Right lobe of liver (tissue), 4 donors: ENCODE measurements at regions not wholly inside any gene's neighbourhood (a gene's known extent, or its start where the extent isn't known, plus 50 kb on each side); places are given as distances from the start of the nearest gene placed in this dataset.

Experiments
- POLR2A ChIP-seq: fragments of 450-650 bp; IDR thresholded peaks from one replicate; pipeline ENCODE4 v1.6.1; 2017; ENCODE audit warnings: antibody characterized with exemption, mild to moderate bottlenecking
- TF ChIP-seq, protein P1 (sequence below), 4 donors: fragments of 200-600 bp in 3 of 4; fragments of 450-650 bp in 1 of 4; IDR thresholded peaks; one replicate each; pipeline versions ENCODE4 v1.5.1 to v1.8.0; 2016 to 2022; ENCODE audit warnings: antibody characterized with exemption in 4 of 4, mild to moderate bottlenecking in 2 of 4
- donor health status: DM: no; HTN: no; CAD: no.
- donor health status: DM: no; HTN: no; CAD: no.
- donor health status: DM: no; HTN: yes; CAD: no.

DNA sequence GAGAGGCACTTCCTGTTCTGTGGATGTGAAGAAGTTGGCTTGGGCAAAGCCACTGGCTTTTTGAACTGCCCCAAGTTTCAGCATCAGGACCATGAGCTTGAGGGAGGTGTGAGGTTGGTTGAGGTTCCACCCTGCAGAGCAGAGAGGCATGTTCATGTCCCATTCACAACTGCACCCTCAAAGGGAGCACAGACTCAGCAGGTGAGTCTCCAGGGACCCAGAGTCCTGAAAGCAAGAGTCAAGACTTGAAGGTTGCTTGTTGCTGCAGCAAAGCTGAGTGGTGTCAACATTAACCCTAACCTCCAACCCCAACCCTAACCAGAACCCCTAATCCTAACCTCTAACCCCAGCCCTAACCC, 556.3 kb downstream of the BRD1 start:
- TF ChIP-seq, protein P1, sequence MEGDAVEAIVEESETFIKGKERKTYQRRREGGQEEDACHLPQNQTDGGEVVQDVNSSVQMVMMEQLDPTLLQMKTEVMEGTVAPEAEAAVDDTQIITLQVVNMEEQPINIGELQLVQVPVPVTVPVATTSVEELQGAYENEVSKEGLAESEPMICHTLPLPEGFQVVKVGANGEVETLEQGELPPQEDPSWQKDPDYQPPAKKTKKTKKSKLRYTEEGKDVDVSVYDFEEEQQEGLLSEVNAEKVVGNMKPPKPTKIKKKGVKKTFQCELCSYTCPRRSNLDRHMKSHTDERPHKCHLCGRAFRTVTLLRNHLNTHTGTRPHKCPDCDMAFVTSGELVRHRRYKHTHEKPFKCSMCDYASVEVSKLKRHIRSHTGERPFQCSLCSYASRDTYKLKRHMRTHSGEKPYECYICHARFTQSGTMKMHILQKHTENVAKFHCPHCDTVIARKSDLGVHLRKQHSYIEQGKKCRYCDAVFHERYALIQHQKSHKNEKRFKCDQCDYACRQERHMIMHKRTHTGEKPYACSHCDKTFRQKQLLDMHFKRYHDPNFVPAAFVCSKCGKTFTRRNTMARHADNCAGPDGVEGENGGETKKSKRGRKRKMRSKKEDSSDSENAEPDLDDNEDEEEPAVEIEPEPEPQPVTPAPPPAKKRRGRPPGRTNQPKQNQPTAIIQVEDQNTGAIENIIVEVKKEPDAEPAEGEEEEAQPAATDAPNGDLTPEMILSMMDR (IDR thresholded peaks at IDR 0.05) = no peak
- TF ChIP-seq POLR2A = no peak
